ENCODE measurements at regions not wholly inside any gene's neighbourhood (a gene's known extent, or its start where the extent isn't known, plus 50 kb on each side); places are given as distances from the start of the nearest gene placed in this dataset.
A peak's percentile ranks its signal among the peaks of the same experiment; 100 is the strongest.
"Not testable (repeated sequence)": the region's sequence is repeated elsewhere in the genome, so short reads cannot be mapped to it uniquely, and the experiment has no call there.

DNA sequence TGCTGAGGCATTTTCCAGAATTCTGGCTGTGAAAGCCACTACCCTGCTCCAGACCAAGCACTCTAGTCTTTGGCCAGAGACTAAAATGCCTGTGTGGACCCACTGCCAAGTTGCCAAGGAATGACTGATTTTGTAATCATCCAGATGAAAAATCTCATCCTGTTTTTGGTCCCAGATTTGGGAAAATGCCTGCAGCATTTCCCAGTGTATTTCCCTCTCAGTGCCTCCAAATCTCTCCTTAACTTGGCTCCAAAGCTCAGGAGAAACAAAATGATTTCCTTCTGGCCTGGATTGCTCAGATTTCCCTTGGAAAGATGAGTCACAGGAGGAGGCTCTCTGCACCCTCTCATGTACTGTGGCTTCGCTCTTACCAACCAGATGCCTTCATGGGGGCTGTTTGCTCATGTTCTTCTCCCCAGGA lies 335.2 kb upstream of the TARS1 start:
- H4K20me1 ChIP-seq (ENCODE audit: insufficient read depth, low read length) = no peaks in the 10 kb centered on the region
- H3K27ac ChIP-seq (ENCODE audit: low read depth, low read length) = peak overlapping the region; percentile 35
- no peaks in the 10 kb centered on the region for H3K36me3 ChIP-seq (ENCODE audit: insufficient read depth, low read length)
- peak; percentile 60 for FAIRE-seq
- no peak for TF ChIP-seq EZH2 (IDR thresholded peaks at IDR 0.05; ENCODE audit: insufficient read depth, low read length)
- TF ChIP-seq, protein P1, sequence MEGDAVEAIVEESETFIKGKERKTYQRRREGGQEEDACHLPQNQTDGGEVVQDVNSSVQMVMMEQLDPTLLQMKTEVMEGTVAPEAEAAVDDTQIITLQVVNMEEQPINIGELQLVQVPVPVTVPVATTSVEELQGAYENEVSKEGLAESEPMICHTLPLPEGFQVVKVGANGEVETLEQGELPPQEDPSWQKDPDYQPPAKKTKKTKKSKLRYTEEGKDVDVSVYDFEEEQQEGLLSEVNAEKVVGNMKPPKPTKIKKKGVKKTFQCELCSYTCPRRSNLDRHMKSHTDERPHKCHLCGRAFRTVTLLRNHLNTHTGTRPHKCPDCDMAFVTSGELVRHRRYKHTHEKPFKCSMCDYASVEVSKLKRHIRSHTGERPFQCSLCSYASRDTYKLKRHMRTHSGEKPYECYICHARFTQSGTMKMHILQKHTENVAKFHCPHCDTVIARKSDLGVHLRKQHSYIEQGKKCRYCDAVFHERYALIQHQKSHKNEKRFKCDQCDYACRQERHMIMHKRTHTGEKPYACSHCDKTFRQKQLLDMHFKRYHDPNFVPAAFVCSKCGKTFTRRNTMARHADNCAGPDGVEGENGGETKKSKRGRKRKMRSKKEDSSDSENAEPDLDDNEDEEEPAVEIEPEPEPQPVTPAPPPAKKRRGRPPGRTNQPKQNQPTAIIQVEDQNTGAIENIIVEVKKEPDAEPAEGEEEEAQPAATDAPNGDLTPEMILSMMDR (IDR thresholded peaks at IDR 0.05; ENCODE audit: insufficient read depth, low read depth, low read length) = no peak
- no peaks in the 10 kb centered on the region for H3K4me1 Mint-ChIP-seq (ENCODE audit: low read depth, unreplicated experiment)
- peak overlapping the region; percentile 22 for H2AFZ ChIP-seq (ENCODE audit: low read depth, low read length)
- no peaks in the 10 kb centered on the region for H3K27me3 ChIP-seq (ENCODE audit: insufficient read depth, low read length)
- peaks cover 8% of the 10 kb centered on the region for H3K4me1 ChIP-seq (ENCODE audit: insufficient read depth, low read length)
- DNase-seq (ENCODE audit: low read depth) = peak; percentile 80
- peaks cover 3% of the 10 kb centered on the region for H3K9me3 ChIP-seq (ENCODE audit: insufficient read depth, low read depth, low read length)
- no peak overlapping the region for H3K27ac Mint-ChIP-seq (ENCODE audit: unreplicated experiment)
- H3K4me3 ChIP-seq (ENCODE audit: insufficient read depth, low read depth, low read length) = no peak overlapping the region
- H3K4me2 ChIP-seq (ENCODE audit: low read length) = peak overlapping the region; percentile 39
- no peak overlapping the region for H3K4me3 Mint-ChIP-seq (ENCODE audit: unreplicated experiment)
- no peaks in the 10 kb centered on the region for H3K27me3 Mint-ChIP-seq (ENCODE audit: low read depth, unreplicated experiment)
- no peaks in the 10 kb centered on the region for H3K79me2 ChIP-seq (ENCODE audit: insufficient read depth, low read length)
- H3K36me3 Mint-ChIP-seq (ENCODE audit: low read depth, unreplicated experiment) = peaks cover 6% of the 10 kb centered on the region
- H3K9ac ChIP-seq (ENCODE audit: low read length) = no peak overlapping the region
- peaks cover 32% of the 10 kb centered on the region for H3K9me3 Mint-ChIP-seq (ENCODE audit: unreplicated experiment)

DNA sequence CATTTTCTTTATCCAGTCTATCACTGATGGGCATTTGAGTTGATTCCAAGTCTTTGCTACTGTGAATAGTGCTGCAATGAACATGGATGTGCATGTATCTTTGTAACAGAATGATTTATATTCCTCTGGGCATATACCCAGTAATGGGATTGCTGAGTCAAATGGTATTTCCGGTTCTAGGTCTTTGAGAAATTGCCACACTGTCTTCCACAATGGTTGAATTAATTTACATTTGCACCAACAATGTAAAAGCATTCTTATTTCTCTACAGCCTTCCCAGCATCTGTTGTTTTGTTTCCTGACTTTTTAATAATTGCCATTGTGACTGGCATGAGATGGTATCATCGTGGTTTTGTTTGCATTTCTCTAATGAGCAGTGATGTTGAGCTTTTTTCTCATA lies 330.3 kb upstream of the TARS1 start:
- H3K4me2 ChIP-seq (ENCODE audit: low read length); FAIRE-seq; H3K27me3 ChIP-seq (ENCODE audit: insufficient read depth, low read length); H3K9ac ChIP-seq (ENCODE audit: low read length); H3K4me1 Mint-ChIP-seq (ENCODE audit: low read depth, unreplicated experiment); H3K27ac Mint-ChIP-seq (ENCODE audit: unreplicated experiment); H3K4me3 ChIP-seq (ENCODE audit: insufficient read depth, low read depth, low read length); H3K9me3 ChIP-seq (ENCODE audit: insufficient read depth, low read depth, low read length); H3K4me1 ChIP-seq (ENCODE audit: insufficient read depth, low read length); H3K79me2 ChIP-seq (ENCODE audit: insufficient read depth, low read length); H4K20me1 ChIP-seq (ENCODE audit: insufficient read depth, low read length); H2AFZ ChIP-seq (ENCODE audit: low read depth, low read length); H3K4me3 Mint-ChIP-seq (ENCODE audit: unreplicated experiment); H3K27me3 Mint-ChIP-seq (ENCODE audit: low read depth, unreplicated experiment); H3K36me3 ChIP-seq (ENCODE audit: insufficient read depth, low read length); H3K27ac ChIP-seq (ENCODE audit: low read depth, low read length); H3K36me3 Mint-ChIP-seq (ENCODE audit: low read depth, unreplicated experiment): not testable (repeated sequence)
- DNase-seq (ENCODE audit: low read depth) = peak; percentile 62
- peaks cover 13% of the 10 kb centered on the region for H3K9me3 Mint-ChIP-seq (ENCODE audit: unreplicated experiment)

DNA sequence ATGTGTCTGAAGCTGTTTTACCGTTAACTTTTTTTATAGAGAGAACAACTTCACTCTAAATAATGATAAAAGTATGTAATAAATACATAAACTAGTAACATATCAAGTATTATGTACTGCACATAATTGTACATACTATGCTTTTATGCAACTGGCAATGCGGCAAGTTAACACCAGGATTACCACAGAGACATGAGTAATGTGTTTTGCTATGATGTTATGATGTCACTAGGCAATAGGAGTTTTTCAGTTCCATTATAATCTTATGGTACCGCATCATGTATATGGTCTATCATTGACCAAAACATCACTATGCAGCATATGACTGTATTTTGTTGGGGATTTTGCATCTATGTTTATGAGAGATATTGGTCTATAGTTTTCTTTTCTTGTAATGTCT lies 326.4 kb upstream of the TARS1 start:
- Histone ChIP-seq H2AFZ (ENCODE audit: low read depth, low read length) (no peak overlapping the region), H4K20me1 (ENCODE audit: insufficient read depth, low read length) (no peaks in the 10 kb centered on the region), H3K27ac (ENCODE audit: low read depth, low read length) (no peak overlapping the region), H3K4me1 (ENCODE audit: insufficient read depth, low read length) (no peaks in the 10 kb centered on the region), H3K4me2 (ENCODE audit: low read length) (no peak overlapping the region), H3K36me3 (ENCODE audit: insufficient read depth, low read length) (no peaks in the 10 kb centered on the region), H3K79me2 (ENCODE audit: insufficient read depth, low read length) (no peaks in the 10 kb centered on the region), H3K9ac (ENCODE audit: low read length) (no peak overlapping the region), H3K4me3 (ENCODE audit: insufficient read depth, low read depth, low read length) (no peak overlapping the region), H3K9me3 (ENCODE audit: insufficient read depth, low read depth, low read length) (no peaks in the 10 kb centered on the region), H3K27me3 (ENCODE audit: insufficient read depth, low read length) (no peaks in the 10 kb centered on the region)
- H3K27me3 Mint-ChIP-seq (ENCODE audit: low read depth, unreplicated experiment) = no peaks in the 10 kb centered on the region
- TF ChIP-seq, protein P1 (IDR thresholded peaks at IDR 0.05; ENCODE audit: insufficient read depth, low read depth, low read length) = no peak
- no peak for TF ChIP-seq EZH2 (IDR thresholded peaks at IDR 0.05; ENCODE audit: insufficient read depth, low read length)
- FAIRE-seq = no peak
- H3K27ac Mint-ChIP-seq (ENCODE audit: unreplicated experiment) = no peak overlapping the region
- DNase-seq (ENCODE audit: low read depth) = no peak
- H3K4me3 Mint-ChIP-seq (ENCODE audit: unreplicated experiment) = no peak overlapping the region
- no peaks in the 10 kb centered on the region for H3K4me1 Mint-ChIP-seq (ENCODE audit: low read depth, unreplicated experiment)
- no peaks in the 10 kb centered on the region for H3K36me3 Mint-ChIP-seq (ENCODE audit: low read depth, unreplicated experiment)
- H3K9me3 Mint-ChIP-seq (ENCODE audit: unreplicated experiment) = no peaks in the 10 kb centered on the region
